GM23338 (cell line): ENCODE measurements at regions not wholly inside any gene's neighbourhood (a gene's known extent, or its start where the extent isn't known, plus 50 kb on each side); places are given as distances from the start of the nearest gene placed in this dataset.

Experiments used
- ATAC-seq: fragments of 200-7000 bp; cut with Tn5 transposase; 3 replicates; pipeline ENCODE4 v1.9.1; 2020
- DNase-seq: peaks from one replicate; pipeline ENCODE4 v3.0.0-alpha.2; 2015; ENCODE audit warnings: low spot score
- H2AFZ ChIP-seq: fragments of 200-600 bp; sonication (generic); 2 replicates; pipeline ENCODE4 v1.8.0; 2016; ENCODE audit warnings: antibody characterized with exemption, mild to moderate bottlenecking, moderate library complexity
- H3F3A ChIP-seq: fragments of 200-600 bp; sonication (generic); replicated peaks from 2 replicates; pipeline ENCODE4 v1.8.0; 2017; ENCODE audit warnings: antibody characterized with exemption, mixed run types, low read depth
- H3K27ac ChIP-seq: fragments of 200-600 bp; sonication (generic); 2 replicates; pipeline ENCODE4 v1.6.1; 2016; ENCODE audit warnings: low read depth
- H3K27me3 ChIP-seq: fragments of 200-600 bp; sonication (generic); 2 replicates; pipeline ENCODE4 v1.8.0; 2016; ENCODE audit warnings: mild to moderate bottlenecking, mixed run types, moderate library complexity; ENCODE audit not compliant: insufficient read depth
- H3K36me3 ChIP-seq: fragments of 200-600 bp; sonication (generic); 2 replicates; pipeline ENCODE4 v1.8.0; 2016; ENCODE audit warnings: mild to moderate bottlenecking; ENCODE audit not compliant: insufficient read depth
- H3K4me1 ChIP-seq: fragments of 200-600 bp; sonication (generic); 2 replicates; pipeline ENCODE4 v1.8.0; 2016; ENCODE audit warnings: mild to moderate bottlenecking, moderate library complexity; ENCODE audit not compliant: insufficient read depth
- H3K4me2 ChIP-seq: fragments of 200-600 bp; sonication (generic); 2 replicates; pipeline ENCODE4 v1.7.1; 2017; ENCODE audit warnings: mixed run types
- H3K4me3 ChIP-seq: fragments of 200-600 bp; sonication (generic); 2 replicates; pipeline ENCODE4 v1.6.1; 2016; ENCODE audit warnings: mixed run types
- H3K79me2 ChIP-seq: fragments of 200-600 bp; sonication (generic); replicated peaks from 2 replicates; pipeline ENCODE4 v1.8.0; 2017; ENCODE audit warnings: mild to moderate bottlenecking; ENCODE audit not compliant: insufficient read depth
- H3K9me2 ChIP-seq: fragments of 200-600 bp; sonication (generic); 2 replicates; pipeline ENCODE4 v1.8.0; 2017; ENCODE audit not compliant: insufficient read depth
- H4K20me1 ChIP-seq: fragments of 200-600 bp; sonication (generic); replicated peaks from 2 replicates; pipeline ENCODE4 v1.8.0; 2017; ENCODE audit warnings: mild to moderate bottlenecking; ENCODE audit not compliant: insufficient read depth
- H3K27ac Mint-ChIP-seq: 2 replicates; pipeline ENCODE4 v1.8.0; 2020; ENCODE audit warnings: inconsistent platforms, mild to moderate bottlenecking, moderate library complexity, mixed read lengths
- H3K27me3 Mint-ChIP-seq: 3 replicates; pipeline ENCODE4 v1.8.0; 2022; ENCODE audit warnings: low read depth, mild to moderate bottlenecking, moderate library complexity, mixed read lengths, inconsistent platforms; ENCODE audit not compliant: insufficient read depth, poor library complexity
- H3K36me3 Mint-ChIP-seq: 3 replicates; pipeline ENCODE4 v1.8.0; 2021; ENCODE audit warnings: low read depth, mild to moderate bottlenecking, inconsistent platforms, moderate library complexity, mixed read lengths
- H3K4me1 Mint-ChIP-seq: 3 replicates; pipeline ENCODE4 v1.8.0; 2020; ENCODE audit warnings: mild to moderate bottlenecking, inconsistent platforms, mixed read lengths
- H3K4me3 Mint-ChIP-seq: 3 replicates; pipeline ENCODE4 v1.8.0; 2021; ENCODE audit warnings: moderate library complexity, mild to moderate bottlenecking, inconsistent platforms, mixed read lengths
- H3K9me3 Mint-ChIP-seq: 3 replicates; pipeline ENCODE4 v1.8.0; 2020; ENCODE audit warnings: moderate library complexity, mild to moderate bottlenecking, inconsistent platforms, mixed read lengths
- EZH2phosphoT487 ChIP-seq: fragments of 200-600 bp; sonication (generic); IDR thresholded peaks from one replicate; pipeline ENCODE4 v1.8.1; 2018; ENCODE audit warnings: antibody characterized with exemption; ENCODE audit not compliant: unreplicated experiment
- JUNB ChIP-seq: IDR thresholded peaks from one replicate; pipeline ENCODE4 v1.6.1; 2016; ENCODE audit warnings: antibody characterized with exemption; ENCODE audit not compliant: unreplicated experiment
- NANOG ChIP-seq: IDR thresholded peaks from 2 replicates; pipeline ENCODE4 v1.6.1; 2016; ENCODE audit warnings: antibody characterized with exemption, borderline replicate concordance
- POLR2AphosphoS5 ChIP-seq: IDR thresholded peaks from 2 replicates; pipeline ENCODE4 v1.6.1; 2016; ENCODE audit warnings: antibody characterized with exemption, low read depth
- STAT1 ChIP-seq: IDR thresholded peaks from one replicate; pipeline ENCODE4 v1.6.1; 2016; ENCODE audit warnings: antibody characterized with exemption; ENCODE audit not compliant: unreplicated experiment
- ZNF114 ChIP-seq: fragments of 250-450 bp; sonication (Bioruptor Pico); IDR thresholded peaks from 2 replicates; pipeline ENCODE4 v1.5.0; 2020; ENCODE audit warnings: mild to moderate bottlenecking, moderate library complexity
- ZNF331 ChIP-seq: fragments of 250-450 bp; sonication (Bioruptor Pico); IDR thresholded peaks from 2 replicates; pipeline ENCODE4 v1.5.0; 2020; ENCODE audit warnings: low read depth, mild to moderate bottlenecking, moderate library complexity
- TF ChIP-seq, protein P1 (sequence below): IDR thresholded peaks from one replicate; pipeline ENCODE4 v1.6.1; 2018; ENCODE audit warnings: antibody characterized with exemption; ENCODE audit not compliant: unreplicated experiment

DNA sequence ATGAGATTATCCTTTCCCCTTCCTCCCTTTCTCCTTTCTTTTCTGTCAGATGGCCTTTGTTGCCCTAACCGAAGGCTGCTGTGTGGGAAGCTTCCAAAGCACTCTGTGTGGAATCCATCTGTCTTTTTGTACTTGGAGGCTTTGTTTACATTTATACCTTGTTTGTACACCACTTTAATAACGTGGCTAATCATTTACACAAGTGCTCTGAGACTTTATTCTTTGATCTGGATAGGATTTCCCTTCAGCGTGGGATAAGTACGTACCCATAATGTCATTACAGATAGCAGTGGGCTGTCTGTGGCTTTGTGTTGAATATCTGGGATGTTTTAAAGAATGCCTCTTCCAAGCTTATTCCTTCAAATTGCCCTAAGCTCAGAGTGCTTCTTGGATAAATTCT lies 684.7 kb upstream of the SLITRK5 start (continued):
- TF ChIP-seq, protein P1, sequence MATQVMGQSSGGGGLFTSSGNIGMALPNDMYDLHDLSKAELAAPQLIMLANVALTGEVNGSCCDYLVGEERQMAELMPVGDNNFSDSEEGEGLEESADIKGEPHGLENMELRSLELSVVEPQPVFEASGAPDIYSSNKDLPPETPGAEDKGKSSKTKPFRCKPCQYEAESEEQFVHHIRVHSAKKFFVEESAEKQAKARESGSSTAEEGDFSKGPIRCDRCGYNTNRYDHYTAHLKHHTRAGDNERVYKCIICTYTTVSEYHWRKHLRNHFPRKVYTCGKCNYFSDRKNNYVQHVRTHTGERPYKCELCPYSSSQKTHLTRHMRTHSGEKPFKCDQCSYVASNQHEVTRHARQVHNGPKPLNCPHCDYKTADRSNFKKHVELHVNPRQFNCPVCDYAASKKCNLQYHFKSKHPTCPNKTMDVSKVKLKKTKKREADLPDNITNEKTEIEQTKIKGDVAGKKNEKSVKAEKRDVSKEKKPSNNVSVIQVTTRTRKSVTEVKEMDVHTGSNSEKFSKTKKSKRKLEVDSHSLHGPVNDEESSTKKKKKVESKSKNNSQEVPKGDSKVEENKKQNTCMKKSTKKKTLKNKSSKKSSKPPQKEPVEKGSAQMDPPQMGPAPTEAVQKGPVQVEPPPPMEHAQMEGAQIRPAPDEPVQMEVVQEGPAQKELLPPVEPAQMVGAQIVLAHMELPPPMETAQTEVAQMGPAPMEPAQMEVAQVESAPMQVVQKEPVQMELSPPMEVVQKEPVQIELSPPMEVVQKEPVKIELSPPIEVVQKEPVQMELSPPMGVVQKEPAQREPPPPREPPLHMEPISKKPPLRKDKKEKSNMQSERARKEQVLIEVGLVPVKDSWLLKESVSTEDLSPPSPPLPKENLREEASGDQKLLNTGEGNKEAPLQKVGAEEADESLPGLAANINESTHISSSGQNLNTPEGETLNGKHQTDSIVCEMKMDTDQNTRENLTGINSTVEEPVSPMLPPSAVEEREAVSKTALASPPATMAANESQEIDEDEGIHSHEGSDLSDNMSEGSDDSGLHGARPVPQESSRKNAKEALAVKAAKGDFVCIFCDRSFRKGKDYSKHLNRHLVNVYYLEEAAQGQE = no peak
- TF ChIP-seq STAT1 (no peak), EZH2phosphoT487 (no peak), POLR2AphosphoS5 (no peak), NANOG (no peak)

DNA sequence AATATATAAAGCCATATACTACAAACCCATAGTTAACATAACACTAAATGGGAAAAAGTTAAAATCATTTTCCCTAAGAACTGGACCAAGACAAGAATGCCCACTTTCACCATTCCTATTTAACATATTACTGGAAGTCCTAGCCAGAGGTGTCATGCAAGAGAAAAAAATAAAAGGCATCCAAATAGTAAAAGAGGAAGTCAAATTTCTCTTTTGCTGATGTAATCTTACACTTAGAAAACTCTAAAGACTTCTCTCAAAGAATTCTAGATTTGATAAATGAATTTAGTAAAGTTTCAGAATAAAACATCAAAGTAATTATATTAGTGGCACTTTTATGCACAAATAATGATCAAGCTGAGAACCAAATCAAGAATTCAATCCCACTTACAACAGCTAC lies 678.9 kb upstream of the SLITRK5 start:
- Histone ChIP-seq H3K27ac (no peak overlapping the region), H3F3A (no peaks in the 10 kb centered on the region), H3K36me3 (no peaks in the 10 kb centered on the region), H4K20me1 (no peaks in the 10 kb centered on the region), H3K79me2 (no peaks in the 10 kb centered on the region), H3K27me3 (no peaks in the 10 kb centered on the region), H3K4me1 (no peaks in the 10 kb centered on the region), H3K9me2 (no peaks in the 10 kb centered on the region), H3K4me2 (no peak overlapping the region), H2AFZ (no peak overlapping the region), H3K4me3 (no peak overlapping the region)
- no peak for TF ChIP-seq EZH2phosphoT487
- no peak for TF ChIP-seq ZNF114 (CRISPR knock-in tag)
- TF ChIP-seq, protein P1 = no peak
- TF ChIP-seq ZNF331 (CRISPR knock-in tag) = no peak
- no peak for TF ChIP-seq JUNB
- Mint-ChIP-seq H3K36me3 (no peaks in the 10 kb centered on the region), H3K4me3 (no peak overlapping the region), H3K9me3 (no peaks in the 10 kb centered on the region), H3K4me1 (peaks cover 9% of the 10 kb centered on the region; the same call in 2 of the 3 replicates), H3K27me3 (no peaks in the 10 kb centered on the region), H3K27ac (no peak overlapping the region)
- DNase-seq (no peak), ATAC-seq (no peak)
